ENCODE measurements at regions not wholly inside any gene's neighbourhood (a gene's known extent, or its start where the extent isn't known, plus 50 kb on each side); places are given as distances from the start of the nearest gene placed in this dataset.

DNA sequence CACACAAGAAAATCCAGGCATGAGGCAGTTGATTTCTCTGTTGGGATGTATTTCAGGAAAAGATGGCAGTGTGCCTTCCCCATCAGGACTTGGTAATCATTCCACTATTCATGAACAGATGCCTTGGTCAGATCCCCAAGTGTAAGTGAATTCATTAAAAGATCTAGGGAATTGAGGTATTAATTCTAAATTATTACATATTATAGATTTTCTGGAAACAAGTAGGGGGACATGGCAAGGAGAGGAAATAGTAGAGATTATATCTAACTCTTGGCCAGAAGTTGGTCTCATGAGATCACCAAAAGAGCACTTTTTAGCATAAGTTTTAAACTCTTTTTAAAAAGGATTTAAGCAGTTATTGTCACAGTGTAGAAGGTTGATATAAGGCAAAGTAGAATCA is 74.4 kb upstream of the MDFIC2 start:
- DNase-seq (ENCODE audit: insufficient read length, low spot score): no peak
- TF ChIP-seq, protein P1, sequence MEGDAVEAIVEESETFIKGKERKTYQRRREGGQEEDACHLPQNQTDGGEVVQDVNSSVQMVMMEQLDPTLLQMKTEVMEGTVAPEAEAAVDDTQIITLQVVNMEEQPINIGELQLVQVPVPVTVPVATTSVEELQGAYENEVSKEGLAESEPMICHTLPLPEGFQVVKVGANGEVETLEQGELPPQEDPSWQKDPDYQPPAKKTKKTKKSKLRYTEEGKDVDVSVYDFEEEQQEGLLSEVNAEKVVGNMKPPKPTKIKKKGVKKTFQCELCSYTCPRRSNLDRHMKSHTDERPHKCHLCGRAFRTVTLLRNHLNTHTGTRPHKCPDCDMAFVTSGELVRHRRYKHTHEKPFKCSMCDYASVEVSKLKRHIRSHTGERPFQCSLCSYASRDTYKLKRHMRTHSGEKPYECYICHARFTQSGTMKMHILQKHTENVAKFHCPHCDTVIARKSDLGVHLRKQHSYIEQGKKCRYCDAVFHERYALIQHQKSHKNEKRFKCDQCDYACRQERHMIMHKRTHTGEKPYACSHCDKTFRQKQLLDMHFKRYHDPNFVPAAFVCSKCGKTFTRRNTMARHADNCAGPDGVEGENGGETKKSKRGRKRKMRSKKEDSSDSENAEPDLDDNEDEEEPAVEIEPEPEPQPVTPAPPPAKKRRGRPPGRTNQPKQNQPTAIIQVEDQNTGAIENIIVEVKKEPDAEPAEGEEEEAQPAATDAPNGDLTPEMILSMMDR (IDR thresholded peaks at IDR 0.05; ENCODE audit: insufficient read depth, missing control alignments): no peak
- FAIRE-seq: no peak

DNA sequence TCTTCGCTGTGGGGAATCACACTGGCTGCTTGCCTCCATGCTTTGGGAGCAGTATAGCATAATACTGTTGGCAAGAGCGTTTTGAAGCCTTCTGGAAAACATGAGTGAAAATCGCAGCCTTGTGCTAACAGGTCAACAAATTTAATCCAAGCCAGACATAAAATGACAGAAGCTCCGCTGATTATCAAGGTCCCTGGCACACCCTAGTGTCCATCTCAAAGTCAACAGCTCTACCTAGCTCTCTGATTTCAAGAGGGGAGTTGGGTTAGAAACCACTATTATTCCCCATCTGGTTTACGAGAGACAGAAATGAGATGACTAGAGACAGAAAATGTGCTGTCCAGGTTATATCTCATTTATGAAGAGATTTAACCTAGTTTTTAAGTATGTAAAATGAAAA is 73.6 kb upstream of the MDFIC2 start:
- TF ChIP-seq, protein P1 (IDR thresholded peaks at IDR 0.05; ENCODE audit: insufficient read depth, missing control alignments): no peak
- DNase-seq (ENCODE audit: insufficient read length, low spot score) (no peak), FAIRE-seq (no peak)

DNA sequence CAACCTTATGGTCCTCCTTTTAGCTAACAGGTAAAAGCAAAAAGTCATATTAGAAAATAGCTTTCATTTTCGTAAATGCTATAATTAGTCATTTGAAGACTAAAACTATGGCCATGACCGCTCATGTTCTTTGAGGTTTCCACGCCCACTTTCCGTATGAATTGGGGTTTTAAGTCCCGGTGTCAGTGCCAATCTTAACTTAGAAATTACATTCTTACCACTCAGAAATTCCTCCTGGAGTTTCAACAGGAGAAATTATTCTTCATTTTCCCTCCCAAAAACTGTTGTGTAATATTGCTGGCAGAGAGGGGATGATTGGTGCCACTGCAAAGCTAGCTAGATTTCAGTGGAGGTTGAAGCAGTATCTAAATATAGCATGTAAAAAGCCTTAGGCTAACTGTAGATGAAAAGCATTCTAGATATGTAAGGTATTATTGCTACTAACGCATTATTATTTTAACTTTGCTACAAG is 71.0 kb upstream of the MDFIC2 start:
- no peak for DNase-seq (ENCODE audit: insufficient read length, low spot score)
- no peak for FAIRE-seq
- TF ChIP-seq, protein P1 (IDR thresholded peaks at IDR 0.05; ENCODE audit: insufficient read depth, missing control alignments): no peak

DNA sequence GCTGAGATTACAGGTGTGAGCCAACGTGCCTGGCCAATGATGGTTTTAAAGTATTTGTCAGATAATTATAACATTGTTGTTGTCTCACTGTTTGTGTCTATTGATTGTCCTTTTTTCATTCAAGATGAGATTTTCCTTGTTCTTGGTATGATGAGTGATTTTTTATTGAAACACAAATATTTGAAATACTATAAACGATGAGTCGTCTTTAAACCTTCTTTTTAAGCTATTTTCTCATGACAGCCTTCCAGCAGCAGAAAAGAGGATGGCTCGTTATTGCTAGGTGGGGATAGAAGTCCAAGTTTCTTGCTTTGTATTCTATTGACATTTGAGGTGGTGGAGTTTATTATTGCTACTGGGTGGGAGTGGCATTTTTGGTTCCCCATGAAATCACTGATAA is 61.7 kb upstream of the MDFIC2 start:
- DNase-seq (ENCODE audit: insufficient read length, low spot score) (no peak), FAIRE-seq (no peak)
- TF ChIP-seq, protein P1 (IDR thresholded peaks at IDR 0.05; ENCODE audit: insufficient read depth, missing control alignments): no peak

Data from D721Med (cell line).